C4-2B (cell line): ENCODE measurements at regions not wholly inside any gene's neighbourhood (a gene's known extent, or its start where the extent isn't known, plus 50 kb on each side); places are given as distances from the start of the nearest gene placed in this dataset.
"Not testable (repeated sequence)": the region's sequence is repeated elsewhere in the genome, so short reads cannot be mapped to it uniquely, and the experiment has no call there.

ENCODE experiments used
- ZFX ChIP-seq: fragments of 450-650 bp; IDR thresholded peaks from 2 replicates; pipeline ENCODE4 v1.6.1; 2017
- TF ChIP-seq, protein P1 (sequence below): fragments of 450-650 bp; conservative IDR thresholded peaks from 2 replicates; pipeline ENCODE4 v1.5.1; 2017; ENCODE audit warnings: mild to moderate bottlenecking

DNA sequence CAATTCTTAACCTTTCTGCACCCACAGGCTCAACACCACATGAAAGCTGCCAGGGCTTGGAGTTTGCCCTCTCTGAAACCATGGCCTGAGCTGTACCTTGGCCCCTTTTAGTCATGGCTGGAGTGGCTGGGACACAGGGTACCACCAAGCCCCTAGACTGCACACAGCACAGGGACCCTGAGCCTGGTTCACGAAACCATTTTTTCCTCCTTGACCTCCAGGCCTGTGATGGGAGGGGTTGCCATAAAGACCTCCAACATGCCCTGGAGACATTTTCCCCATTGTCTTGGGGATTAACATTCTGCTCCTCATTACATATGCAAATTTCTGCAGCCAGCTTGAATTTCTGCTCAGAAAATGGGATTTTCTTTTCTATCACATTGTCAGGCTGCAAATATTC, 113.4 kb downstream of the XPNPEP1 start:
- TF ChIP-seq, protein P1, sequence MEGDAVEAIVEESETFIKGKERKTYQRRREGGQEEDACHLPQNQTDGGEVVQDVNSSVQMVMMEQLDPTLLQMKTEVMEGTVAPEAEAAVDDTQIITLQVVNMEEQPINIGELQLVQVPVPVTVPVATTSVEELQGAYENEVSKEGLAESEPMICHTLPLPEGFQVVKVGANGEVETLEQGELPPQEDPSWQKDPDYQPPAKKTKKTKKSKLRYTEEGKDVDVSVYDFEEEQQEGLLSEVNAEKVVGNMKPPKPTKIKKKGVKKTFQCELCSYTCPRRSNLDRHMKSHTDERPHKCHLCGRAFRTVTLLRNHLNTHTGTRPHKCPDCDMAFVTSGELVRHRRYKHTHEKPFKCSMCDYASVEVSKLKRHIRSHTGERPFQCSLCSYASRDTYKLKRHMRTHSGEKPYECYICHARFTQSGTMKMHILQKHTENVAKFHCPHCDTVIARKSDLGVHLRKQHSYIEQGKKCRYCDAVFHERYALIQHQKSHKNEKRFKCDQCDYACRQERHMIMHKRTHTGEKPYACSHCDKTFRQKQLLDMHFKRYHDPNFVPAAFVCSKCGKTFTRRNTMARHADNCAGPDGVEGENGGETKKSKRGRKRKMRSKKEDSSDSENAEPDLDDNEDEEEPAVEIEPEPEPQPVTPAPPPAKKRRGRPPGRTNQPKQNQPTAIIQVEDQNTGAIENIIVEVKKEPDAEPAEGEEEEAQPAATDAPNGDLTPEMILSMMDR = not testable (repeated sequence)
- TF ChIP-seq ZFX = not testable (repeated sequence)
